ENCODE measurements at regions not wholly inside any gene's neighbourhood (a gene's known extent, or its start where the extent isn't known, plus 50 kb on each side); places are given as distances from the start of the nearest gene placed in this dataset.

GRCh38 chr14:98743536-98743935 is 528.5 kb downstream of the BCL11B start:
- no peak for TF ChIP-seq CTCF (conservative IDR thresholded peaks at IDR 0.05)
- no peak overlapping the region for H3K27ac ChIP-seq

GRCh38 chr14:98748966-98749365 is 523.0 kb downstream of the BCL11B start:
- H3K27ac ChIP-seq, result no peak overlapping the region
- no peak for TF ChIP-seq CTCF (conservative IDR thresholded peaks at IDR 0.05)

- TF ChIP-seq CTCF (conservative IDR thresholded peaks at IDR 0.05), result no peak
- H3K27ac ChIP-seq, result no peak overlapping the region
Observed at GRCh38 chr14:98751110-98751509, 520.9 kb downstream of the BCL11B start.

- no peak overlapping the region for H3K27ac ChIP-seq
- no peak for TF ChIP-seq CTCF (conservative IDR thresholded peaks at IDR 0.05)
Observed at GRCh38 chr14:98752660-98753059, 519.3 kb downstream of the BCL11B start.

GRCh38 chr14:98754343-98755020 is 517.5 kb downstream of the BCL11B start:
- TF ChIP-seq CTCF (conservative IDR thresholded peaks at IDR 0.05), result no peak
- no peak overlapping the region for H3K27ac ChIP-seq

GRCh38 chr14:98756749-98757148 is 515.2 kb downstream of the BCL11B start:
- TF ChIP-seq CTCF (conservative IDR thresholded peaks at IDR 0.05), result no peak
- H3K27ac ChIP-seq, result no peak overlapping the region

GRCh38 chr14:98758440-98758839 is 513.6 kb downstream of the BCL11B start:
- no peak overlapping the region for H3K27ac ChIP-seq
- TF ChIP-seq CTCF (conservative IDR thresholded peaks at IDR 0.05), result no peak
